ENCODE measurements at regions not wholly inside any gene's neighbourhood (a gene's known extent, or its start where the extent isn't known, plus 50 kb on each side); places are given as distances from the start of the nearest gene placed in this dataset.

DNA sequence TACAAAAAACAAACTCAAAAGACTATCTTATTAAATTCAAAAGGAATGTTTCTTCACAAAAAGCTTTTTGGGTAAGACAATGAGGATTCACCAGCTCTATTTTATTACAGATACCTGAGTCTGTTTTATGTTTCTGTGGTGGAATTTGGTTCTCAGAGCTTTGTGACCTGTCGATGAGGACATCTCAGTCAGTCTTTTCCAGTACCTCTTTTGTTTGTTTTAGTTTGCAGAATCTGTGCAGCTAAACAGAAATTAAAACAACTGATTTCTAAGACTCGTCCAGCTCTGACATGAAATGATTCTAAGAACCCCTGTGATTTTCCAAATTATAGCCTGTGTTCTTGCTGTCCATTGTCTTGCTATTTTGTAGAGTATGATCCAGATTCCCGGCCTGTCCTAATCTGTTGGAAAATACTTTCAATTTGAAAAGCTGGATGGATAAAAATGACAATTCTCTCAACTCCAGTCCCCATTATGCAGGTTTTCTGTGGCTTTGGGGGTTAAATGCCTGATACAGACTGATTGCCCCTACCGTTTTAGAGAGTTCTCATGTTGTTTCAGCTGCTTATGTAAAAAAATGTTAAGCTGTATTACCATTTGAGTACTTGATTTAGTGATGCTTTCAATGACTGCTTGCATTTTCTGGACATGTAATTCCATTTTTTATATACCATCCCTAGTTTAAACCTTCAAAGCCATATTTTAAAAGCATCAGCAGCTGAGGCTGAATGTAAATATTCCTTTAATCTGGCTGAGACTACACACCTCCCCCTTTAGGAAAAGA, 94.2 kb upstream of the TAB2 start:
- TF ChIP-seq, protein P1, sequence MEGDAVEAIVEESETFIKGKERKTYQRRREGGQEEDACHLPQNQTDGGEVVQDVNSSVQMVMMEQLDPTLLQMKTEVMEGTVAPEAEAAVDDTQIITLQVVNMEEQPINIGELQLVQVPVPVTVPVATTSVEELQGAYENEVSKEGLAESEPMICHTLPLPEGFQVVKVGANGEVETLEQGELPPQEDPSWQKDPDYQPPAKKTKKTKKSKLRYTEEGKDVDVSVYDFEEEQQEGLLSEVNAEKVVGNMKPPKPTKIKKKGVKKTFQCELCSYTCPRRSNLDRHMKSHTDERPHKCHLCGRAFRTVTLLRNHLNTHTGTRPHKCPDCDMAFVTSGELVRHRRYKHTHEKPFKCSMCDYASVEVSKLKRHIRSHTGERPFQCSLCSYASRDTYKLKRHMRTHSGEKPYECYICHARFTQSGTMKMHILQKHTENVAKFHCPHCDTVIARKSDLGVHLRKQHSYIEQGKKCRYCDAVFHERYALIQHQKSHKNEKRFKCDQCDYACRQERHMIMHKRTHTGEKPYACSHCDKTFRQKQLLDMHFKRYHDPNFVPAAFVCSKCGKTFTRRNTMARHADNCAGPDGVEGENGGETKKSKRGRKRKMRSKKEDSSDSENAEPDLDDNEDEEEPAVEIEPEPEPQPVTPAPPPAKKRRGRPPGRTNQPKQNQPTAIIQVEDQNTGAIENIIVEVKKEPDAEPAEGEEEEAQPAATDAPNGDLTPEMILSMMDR (conservative IDR thresholded peaks at IDR 0.05; ENCODE audit: control insufficient read depth, insufficient read depth, low read depth, low read length): no peak
- no peak for DNase-seq (ENCODE audit: low read depth)
- H3K4me3 ChIP-seq (ENCODE audit: control insufficient read depth, low read depth, low read length): no peak overlapping the region

DNA sequence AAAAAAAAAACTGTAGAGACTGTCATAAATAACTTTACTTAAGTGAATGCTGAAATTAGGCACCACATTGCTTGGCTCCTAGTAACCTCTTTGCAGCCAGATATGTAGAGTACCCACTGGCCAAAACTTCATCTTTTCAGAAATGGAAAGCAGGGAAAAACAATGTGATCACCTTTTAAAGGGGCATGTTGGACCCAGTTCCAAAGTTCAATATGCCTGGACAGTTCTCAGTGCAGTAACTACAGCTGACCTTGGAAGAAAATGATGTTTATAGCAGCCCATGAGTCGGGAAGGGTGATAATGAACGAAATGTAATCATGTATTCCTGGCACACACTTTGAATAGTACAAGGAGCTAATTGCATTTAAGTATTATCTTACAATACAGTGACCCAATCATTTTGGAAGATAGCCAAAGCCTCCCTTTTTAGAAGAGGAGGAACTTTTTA, 93.6 kb upstream of the TAB2 start:
- TF ChIP-seq, protein P1 (conservative IDR thresholded peaks at IDR 0.05; ENCODE audit: control insufficient read depth, insufficient read depth, low read depth, low read length): no peak
- H3K4me3 ChIP-seq (ENCODE audit: control insufficient read depth, low read depth, low read length): no peak overlapping the region
- no peak for DNase-seq (ENCODE audit: low read depth)

DNA sequence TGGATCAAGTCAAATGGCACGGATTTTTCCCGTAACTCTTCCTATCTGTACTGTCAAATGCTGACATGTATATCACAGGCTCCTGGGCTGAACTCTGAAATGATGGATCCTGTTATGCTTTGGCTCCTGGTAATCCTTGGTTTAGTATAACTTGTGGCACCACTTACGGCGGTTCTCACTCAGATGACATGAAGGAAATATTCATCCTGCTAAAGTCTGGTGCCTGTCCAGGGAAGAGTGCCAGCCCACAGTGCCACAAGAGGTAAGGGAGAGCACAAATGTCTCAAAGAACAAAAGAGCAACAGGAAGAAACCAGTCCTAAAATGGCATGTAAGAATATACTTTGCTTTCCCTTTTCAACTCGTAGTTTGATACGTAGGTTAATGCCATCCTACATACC, 93.1 kb upstream of the TAB2 start:
- no peak overlapping the region for H3K4me3 ChIP-seq (ENCODE audit: control insufficient read depth, low read depth, low read length)

DNA sequence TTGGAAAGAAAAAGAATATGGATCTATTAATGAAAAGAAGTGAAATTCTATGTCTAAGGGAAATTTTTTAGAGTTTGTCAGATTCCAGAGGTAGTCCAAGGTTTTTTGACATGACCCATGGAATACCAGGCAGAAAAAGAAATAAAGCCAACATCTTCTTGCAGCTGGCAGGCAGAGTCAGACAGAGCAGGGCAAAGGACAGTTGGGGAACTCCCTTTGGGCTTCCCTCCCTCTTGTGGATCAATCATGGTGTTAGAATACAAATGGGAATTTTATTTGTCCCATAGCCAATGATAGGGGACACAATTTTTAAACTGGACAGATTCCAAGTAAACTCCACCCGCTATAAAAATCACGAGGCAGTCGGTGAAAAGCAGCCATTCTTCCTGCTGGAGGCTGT, 92.1 kb upstream of the TAB2 start:
- TF ChIP-seq, protein P1 (conservative IDR thresholded peaks at IDR 0.05; ENCODE audit: control insufficient read depth, insufficient read depth, low read depth, low read length): no peak
- H3K4me3 ChIP-seq (ENCODE audit: control insufficient read depth, low read depth, low read length): no peak overlapping the region
- DNase-seq (ENCODE audit: low read depth): no peak

More for the DNA sequence above, 93.1 kb upstream of the TAB2 start:
- TF ChIP-seq, protein P1 (conservative IDR thresholded peaks at IDR 0.05; ENCODE audit: control insufficient read depth, insufficient read depth, low read depth, low read length): no peak
- no peak for DNase-seq (ENCODE audit: low read depth)

DNA sequence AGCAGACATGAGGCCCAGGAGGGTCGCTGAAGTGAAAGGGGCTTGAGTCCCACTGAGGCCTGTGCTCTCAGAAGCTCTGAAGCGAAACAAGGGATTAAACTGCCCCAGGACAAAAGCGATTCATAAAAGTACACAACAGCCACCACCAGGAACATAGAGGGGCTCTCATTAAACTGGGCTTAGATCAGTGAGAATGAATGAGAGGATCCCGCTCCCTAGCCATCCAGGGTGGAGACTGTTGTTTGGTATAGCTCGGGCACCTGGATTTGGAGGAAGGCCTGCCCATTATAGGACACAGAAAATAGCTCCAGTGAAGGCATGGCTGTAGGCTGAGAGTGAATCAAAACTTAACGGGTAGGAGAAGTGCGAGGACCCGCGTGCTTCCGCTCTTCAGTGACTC, 91.6 kb upstream of the TAB2 start:
- DNase-seq (ENCODE audit: low read depth): no peak
- no peak overlapping the region for H3K4me3 ChIP-seq (ENCODE audit: control insufficient read depth, low read depth, low read length)
- TF ChIP-seq, protein P1 (conservative IDR thresholded peaks at IDR 0.05; ENCODE audit: control insufficient read depth, insufficient read depth, low read depth, low read length): no peak

DNA sequence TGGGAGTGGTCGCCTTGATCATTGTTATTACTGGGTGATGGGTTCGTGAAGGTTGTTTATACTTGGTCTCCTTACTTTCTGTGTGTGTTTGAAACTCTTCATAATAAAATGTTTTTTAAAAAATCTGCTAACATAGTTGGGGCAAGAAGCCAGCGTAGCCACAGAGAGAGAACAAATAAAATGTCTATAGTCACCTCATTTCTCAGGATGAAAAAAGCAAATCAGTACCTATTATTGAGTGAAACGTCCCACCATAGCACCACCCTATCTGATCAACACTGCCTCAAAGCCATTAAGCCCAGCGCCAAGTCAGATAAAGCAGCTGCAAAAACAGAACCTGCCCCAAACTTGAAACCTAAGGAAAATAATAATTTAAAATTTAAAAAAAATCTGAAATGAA, 89.7 kb upstream of the TAB2 start:
- H3K4me3 ChIP-seq (ENCODE audit: control insufficient read depth, low read depth, low read length): no peak overlapping the region
- DNase-seq (ENCODE audit: low read depth): no peak
- TF ChIP-seq, protein P1 (conservative IDR thresholded peaks at IDR 0.05; ENCODE audit: control insufficient read depth, insufficient read depth, low read depth, low read length): no peak
